HTR-8/SVneo (cell line): ENCODE measurements at regions not wholly inside any gene's neighbourhood (a gene's known extent, or its start where the extent isn't known, plus 50 kb on each side); places are given as distances from the start of the nearest gene placed in this dataset.

Experiments
- DNase-seq: peaks from one replicate; pipeline ENCODE4 v3.0.0; 2011; ENCODE audit warnings: low spot score, mixed read lengths; ENCODE audit not compliant: insufficient read length
- FAIRE-seq: peaks from 2 replicates; lab custom pipeline; 2011; peaks lifted over from hg19 to GRCh38; lab: Jason Lieb, UNC

- FAIRE-seq (no peak), DNase-seq (no peak)
Measured at GRCh38 chr16:80874925-80875324, 70.5 kb upstream of the CDYL2 start.

- DNase-seq = no peak
- FAIRE-seq = no peak
Measured at GRCh38 chr16:80862160-80862705, 57.8 kb upstream of the CDYL2 start.
